T-helper 1 cell (primary cell): ENCODE measurements at regions not wholly inside any gene's neighbourhood (a gene's known extent, or its start where the extent isn't known, plus 50 kb on each side); places are given as distances from the start of the nearest gene placed in this dataset.
"Not testable (repeated sequence)": the region's sequence is repeated elsewhere in the genome, so short reads cannot be mapped to it uniquely, and the experiment has no call there.

Source experiments
- DNase-seq, 5 donors: peaks; one replicate each; pipeline ENCODE4 v3.0.0-alpha.2; 2012 to 2020

DNA sequence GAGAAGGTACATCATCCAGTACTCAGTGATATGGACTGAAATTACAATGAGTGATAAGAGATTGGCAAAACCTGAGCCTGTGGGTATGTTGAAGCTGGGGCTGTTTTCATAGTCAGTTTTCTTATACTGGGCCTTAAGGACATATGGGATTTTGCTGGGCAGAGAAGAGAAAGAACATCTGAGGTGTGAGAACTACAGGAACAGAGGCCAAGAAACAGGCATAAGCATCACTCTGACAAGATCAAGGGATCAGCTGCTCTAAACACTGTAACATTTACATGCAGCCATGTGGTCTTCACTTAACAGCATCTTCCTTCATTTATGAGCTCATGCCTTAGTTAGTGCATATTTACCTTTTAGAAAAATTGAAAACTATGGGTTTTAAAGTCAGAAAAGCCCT is 220.0 kb downstream of the TRIM36 start:
- DNase-seq, result no peak

DNA sequence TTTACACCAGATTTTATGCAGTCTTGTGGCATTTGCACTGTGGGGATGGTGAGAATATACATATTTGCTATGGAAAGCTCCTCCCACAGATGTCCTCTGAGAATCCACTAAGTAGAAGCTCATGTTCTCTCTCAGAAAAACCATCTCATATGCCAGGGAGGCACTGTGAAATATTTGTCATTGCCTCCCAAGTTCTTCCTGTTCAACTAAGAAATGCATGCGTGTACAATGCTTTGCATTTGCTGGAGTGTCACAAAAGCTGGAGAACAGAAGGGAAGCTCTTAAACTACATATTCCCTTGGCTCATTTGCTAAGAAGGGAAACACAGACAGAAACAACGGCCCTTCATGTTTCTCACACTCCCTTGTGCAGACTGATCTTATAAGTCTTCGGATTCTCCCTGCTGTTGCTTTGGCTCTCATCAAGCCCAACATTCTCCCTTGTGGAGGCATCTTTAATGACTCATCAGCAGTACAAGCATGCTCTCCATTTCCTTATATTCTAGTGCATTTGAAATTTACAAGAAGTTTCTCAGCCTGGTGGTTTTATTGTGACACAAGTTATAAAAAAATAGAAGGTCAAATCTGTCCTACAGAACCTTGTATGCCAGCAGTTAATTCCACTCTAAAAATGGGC is 220.6 kb downstream of the TRIM36 start:
- no peak for DNase-seq

GRCh38 chr5:114948363-114948762 is 221.3 kb downstream of the TRIM36 start:
- no peak for DNase-seq

DNA sequence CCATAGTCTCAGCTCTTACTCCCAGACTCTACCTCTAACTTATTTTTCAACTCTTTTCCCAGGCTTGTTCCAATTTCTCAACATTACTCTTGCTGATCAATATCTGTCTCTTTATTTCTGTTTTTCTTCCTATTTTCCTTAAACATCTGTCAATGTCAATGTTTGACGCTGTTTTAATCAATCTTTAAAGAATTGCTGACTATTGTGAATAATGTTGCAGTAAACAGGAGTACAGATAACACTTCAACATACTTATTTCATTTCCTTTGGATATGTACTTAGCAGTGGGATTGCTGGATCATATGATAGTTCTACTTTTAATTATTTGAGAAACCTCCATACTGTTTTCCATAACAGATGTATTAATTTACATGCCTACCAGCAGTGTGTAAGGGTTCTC is 229.0 kb downstream of the TRIM36 start:
- no peak for DNase-seq

- no peak for DNase-seq
These were observed 234.2 kb downstream of the TRIM36 start for GRCh38 chr5:114935490-114935889.

DNA sequence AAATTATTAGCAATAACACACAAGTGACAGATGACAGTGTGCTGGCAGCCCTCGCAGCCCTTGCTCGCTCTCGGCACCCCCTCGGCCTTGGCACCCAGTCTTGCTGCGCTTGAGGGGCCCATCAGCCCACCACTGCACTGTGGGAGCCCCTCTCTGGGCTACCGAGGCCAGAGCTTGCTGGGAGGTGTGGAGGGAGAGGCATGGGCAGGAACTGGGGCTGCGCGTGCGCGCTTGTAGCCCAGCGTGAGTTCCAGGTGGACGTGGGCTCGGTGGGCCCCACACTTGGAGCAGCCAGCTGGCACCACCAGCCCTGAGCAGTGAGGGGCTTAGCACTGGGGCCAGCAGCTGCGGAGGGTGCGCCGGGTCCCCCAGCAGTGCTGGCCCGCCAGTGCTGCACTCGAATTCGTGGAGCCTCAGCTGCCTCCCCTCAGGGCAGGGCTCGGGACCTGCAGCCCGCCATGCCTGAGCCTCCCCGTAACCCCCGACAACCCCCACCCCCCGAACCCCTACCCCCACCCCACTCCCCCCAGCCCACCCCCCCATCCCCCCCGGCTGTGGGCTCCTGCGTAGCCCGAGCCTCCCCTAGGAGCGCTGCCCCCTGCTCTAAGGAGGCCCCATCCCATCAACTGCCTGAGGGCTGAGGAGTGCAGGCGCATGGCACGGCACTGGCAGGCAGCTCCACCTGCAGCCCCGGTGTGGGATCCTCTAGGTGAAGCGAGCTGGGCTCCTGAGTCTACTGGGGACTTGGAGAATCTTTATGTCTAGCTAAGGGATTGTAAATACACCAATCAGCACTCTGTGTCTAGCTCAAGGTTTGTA is 240.9 kb downstream of the TRIM36 start:
- no peak for DNase-seq

GRCh38 chr5:114924769-114925168 is 244.9 kb downstream of the TRIM36 start:
- DNase-seq, result no peak

GRCh38 chr5:114912189-114912920 is 257.4 kb downstream of the TRIM36 start:
- no peak for DNase-seq

GRCh38 chr5:114910727-114911126 is 259.0 kb downstream of the TRIM36 start:
- DNase-seq, result no peak

- no peak for DNase-seq
These were observed 260.3 kb downstream of the TRIM36 start for GRCh38 chr5:114909424-114909823.

- DNase-seq, result no peak
These were observed 265.9 kb downstream of the TRIM36 start for GRCh38 chr5:114903767-114904166.

GRCh38 chr5:114898602-114899001 is 271.1 kb downstream of the TRIM36 start:
- no peak for DNase-seq

DNA sequence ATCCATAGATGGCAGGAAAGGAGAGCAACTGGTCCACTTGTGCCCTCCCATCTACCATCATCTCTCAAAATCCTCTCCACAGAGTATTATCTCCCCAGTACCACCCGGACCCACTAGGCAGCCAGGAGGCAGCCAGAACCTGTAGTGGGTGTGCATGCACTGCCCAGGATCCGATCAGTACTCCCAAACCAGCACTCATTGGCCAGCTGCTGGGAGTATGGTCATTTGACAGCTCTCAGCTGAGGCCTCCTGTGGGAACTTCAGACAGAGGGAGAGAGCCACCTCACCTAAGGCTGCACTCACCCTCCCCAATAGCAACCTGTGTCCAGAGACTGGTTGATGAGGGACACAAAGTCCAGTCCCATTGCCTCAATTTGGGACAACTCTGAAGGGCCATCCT is 286.0 kb downstream of the TRIM36 start:
- DNase-seq, result no peak

DNA sequence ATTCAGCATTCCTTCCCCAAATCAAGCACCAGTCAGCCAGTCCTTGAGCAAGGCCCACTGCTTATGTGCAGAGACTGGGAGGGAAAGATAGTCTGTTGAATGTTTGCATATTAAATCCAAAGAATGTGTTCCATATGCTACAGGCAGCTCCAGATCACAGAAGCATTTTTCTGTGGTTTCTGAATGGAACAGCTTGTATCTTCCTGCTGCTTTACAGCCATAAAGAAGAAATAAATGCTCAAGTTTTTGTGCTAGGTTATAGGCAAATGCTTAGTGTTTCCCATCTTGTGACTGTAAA is 310.3 kb downstream of the TRIM36 start:
- DNase-seq, result no peak

- DNase-seq, result no peak
These were observed 310.9 kb downstream of the TRIM36 start for GRCh38 chr5:114858665-114859437.

DNA sequence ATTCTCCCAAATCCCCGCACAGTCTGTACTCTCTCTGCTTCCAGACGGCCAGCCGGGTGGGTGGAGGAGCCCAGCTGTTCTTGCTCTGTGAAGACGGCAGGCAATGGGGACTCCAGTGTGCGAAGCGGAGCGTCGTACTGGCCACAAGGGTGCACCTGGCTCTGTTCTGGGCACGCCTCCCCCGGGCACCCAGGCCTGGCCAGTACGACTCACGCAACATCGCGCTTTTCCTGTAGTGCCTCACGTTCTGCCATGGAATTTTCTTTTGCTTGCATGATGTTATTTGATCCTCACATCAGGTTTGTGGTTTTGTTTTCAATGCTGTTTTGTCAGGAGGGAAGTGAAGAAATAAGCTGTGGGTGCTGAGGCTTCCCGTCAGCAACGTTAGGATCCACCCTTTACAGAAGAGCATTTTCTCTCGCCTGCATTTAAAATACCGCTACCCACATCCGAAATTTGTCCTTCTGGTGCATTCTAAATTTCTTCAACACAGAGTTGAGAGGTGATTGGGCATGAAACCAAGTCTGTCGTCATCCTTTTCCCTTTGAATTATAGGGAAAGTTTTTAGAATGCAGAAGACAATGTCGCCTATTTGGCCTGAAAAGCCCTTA is 311.7 kb downstream of the TRIM36 start:
- no peak for DNase-seq

- not testable (repeated sequence) for DNase-seq
These were observed 325.0 kb downstream of the TRIM36 start for GRCh38 chr5:114844711-114845110.

DNA sequence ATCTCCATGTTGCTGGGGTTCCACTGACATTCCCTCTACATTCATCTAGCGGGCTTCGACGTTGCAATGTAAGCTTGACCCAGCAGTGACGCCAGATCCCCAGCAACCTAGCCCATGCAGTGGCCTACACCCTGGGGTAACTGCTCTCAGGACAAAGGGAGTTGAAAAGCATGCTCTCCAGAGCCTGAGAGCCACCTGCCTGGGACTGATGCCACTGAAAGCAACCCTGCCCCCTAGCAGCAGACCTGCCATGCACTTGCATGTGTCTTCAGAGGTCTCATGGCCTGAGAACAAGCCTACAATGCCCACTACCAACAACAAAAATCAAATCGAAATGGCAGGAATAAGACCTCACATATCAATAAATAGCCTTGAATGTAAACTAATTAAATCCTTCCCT is 330.3 kb downstream of the TRIM36 start:
- DNase-seq, result no peak

DNA sequence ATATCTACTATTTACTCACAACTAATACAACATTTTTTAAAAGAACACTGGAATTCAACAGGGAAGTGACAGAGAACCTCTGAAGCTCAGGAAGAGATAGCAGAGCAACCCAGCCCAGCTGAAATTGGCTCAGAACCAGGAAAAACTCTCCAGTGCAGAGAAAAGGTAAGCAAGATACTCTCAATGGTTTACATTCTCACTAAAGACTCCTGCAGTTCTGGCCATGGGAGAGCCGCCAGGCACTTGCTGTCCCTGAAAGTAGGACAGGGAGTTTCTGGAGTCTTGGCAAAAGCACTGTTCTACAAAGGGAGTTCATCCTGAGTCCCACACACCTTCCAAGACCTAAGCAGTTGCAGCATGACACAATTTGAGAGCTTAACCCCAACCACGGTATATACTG is 330.8 kb downstream of the TRIM36 start:
- no peak for DNase-seq

DNA sequence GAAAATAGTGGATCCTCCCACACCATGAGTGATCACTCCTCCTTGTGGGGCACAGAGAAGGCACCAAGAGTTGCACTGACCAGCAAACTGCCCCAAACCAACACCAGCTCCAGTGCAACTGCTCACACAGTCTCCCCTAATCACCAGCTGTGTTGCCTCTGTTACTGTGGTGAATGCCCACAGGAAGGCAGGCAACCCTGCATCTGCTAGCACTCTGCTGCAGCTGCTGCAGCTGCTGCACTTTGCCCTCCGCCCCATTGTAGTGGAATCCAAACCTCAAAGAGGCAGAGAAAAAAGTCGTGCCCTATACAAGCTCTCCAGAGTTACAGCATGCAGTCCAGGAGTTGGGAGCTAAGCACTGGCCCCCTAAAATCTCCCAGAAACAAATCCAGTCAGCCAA is 339.6 kb downstream of the TRIM36 start:
- no peak for DNase-seq

- DNase-seq, result no peak
These were observed 346.8 kb downstream of the TRIM36 start for GRCh38 chr5:114822863-114823262.

DNA sequence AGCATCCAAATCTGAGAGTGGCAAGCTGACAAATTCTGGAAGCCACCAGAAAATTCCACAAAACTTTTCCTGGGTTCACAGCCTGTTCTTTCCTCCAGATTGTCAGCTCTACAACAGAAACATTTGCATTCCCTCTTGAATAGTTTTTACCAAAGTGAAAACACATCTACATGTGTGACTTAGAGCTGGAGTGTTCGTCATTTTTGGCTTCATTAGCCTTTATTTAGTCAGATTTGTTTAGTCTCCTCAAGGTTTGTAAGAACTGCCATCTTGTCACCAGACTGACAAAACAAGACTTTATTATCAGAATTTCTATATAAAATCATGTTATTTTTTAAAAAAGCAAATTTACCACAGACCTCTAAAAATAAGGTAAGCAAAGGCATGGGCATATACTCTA is 347.3 kb downstream of the TRIM36 start:
- DNase-seq, result no peak

DNA sequence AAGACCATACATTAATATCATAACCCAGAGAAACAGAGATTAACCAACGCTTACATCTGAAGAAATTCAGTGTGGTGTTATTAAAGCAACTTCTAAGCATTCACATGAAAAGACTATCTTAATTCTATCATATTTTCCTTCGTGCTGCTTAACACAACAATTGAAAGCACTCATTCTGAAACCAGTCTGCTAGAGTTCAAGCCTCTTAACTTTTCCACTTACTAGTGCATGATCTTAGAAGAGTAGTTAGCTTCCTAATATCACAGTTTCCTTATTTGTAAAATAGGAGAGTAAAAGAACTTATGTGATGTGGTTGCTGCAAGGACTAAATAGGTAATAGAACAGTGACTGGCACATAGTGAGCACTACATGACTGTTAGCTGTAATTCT is 379.3 kb downstream of the TRIM36 start:
- DNase-seq, result no peak
